ENCODE measurements at regions not wholly inside any gene's neighbourhood (a gene's known extent, or its start where the extent isn't known, plus 50 kb on each side); places are given as distances from the start of the nearest gene placed in this dataset.

- intact Hi-C loops (cut with micrococcal nuclease; ENCODE audit: unreplicated experiment) (no loop called here), in situ Hi-C loops (cut with HindIII; ENCODE audit: extremely low pct_ligation_motif_present, low pct_unique_long_range_greater_than_20kb) (no loop called here)
- no TSS peak for BruUV-seq (replicated peaks)
- Histone ChIP-seq H4K20me1 (ENCODE audit: insufficient read depth, low read length) (no peaks in the 10 kb centered on the region), H2AFZ (ENCODE audit: low read length) (no peak overlapping the region), H3K27me3 (ENCODE audit: control insufficient read depth in 1 of 2, insufficient read depth in 2 of 2, low read length in 2 of 2) (no peaks in the 10 kb centered on the region), H3K4me3 (replicated peaks in 1 of 3; ENCODE audit: insufficient read depth in 1 of 3, low read depth in 2 of 3, low read length in 3 of 3) (no peak overlapping the region), H3K79me2 (ENCODE audit: insufficient read depth, low read length) (no peaks in the 10 kb centered on the region), H3K27ac (ENCODE audit: extremely low read length, insufficient read depth, low read length) (no peak overlapping the region), H3K9ac (ENCODE audit: insufficient read depth, low read depth, low read length) (no peak overlapping the region), H3K4me1 (ENCODE audit: insufficient read depth, low read length) (peaks cover 15% of the 10 kb centered on the region), H3K36me3 (replicated peaks in 1 of 2; ENCODE audit: control insufficient read depth in 1 of 2, insufficient read depth in 2 of 2, low read length in 2 of 2) (no peaks in the 10 kb centered on the region), H3K4me2 (ENCODE audit: low read depth, low read length) (no peak overlapping the region), H3K9me3 (ENCODE audit: low read length) (no peaks in the 10 kb centered on the region)
- ChIA-PET CTCF (ENCODE audit: low intra/inter-chr PET ratio, low total read pairs) (no interaction called here), POLR2A (no interaction called here)
- no peak for TF ChIP-seq ZC3H13 (CRISPR knock-in tag; IDR thresholded peaks at IDR 0.05)
- TF ChIP-seq TEAD3 (CRISPR knock-in tag; optimal IDR thresholded peaks at IDR 0.05; ENCODE audit: borderline replicate concordance) = no peak
- no peak for TF ChIP-seq ZNF317 (CRISPR knock-in tag; IDR thresholded peaks at IDR 0.05)
- no peak for TF ChIP-seq KMT2A (CRISPR knock-in tag; IDR thresholded peaks at IDR 0.05)
- no peak for TF ChIP-seq NRL (CRISPR knock-in tag; IDR thresholded peaks at IDR 0.05; ENCODE audit: borderline replicate concordance)
- TF ChIP-seq ATF7 (IDR thresholded peaks at IDR 0.05) = no peak
- TF ChIP-seq ATF7 (CRISPR knock-in tag; IDR thresholded peaks at IDR 0.05) = no peak
- TF ChIP-seq IKZF1 (IDR thresholded peaks at IDR 0.05) = no peak
- DNase-seq (ENCODE audit: low spot score) = no peak
- whole genome bisulfite sequencing (ENCODE audit: low lambda C conversion rate) = 68% methylated on average over 1 of the region's 1 CpG
- no peak for ATAC-seq
- no peak for FAIRE-seq
These were observed 336.1 kb upstream of the THBS1 start for GRCh38 chr15:39244776-39245175.

- no peak for ATAC-seq
- no peak for TF ChIP-seq ZBTB26 (CRISPR knock-in tag; IDR thresholded peaks at IDR 0.05; ENCODE audit: borderline replicate concordance)
- no peak for TF ChIP-seq CENPBD1 (CRISPR knock-in tag; IDR thresholded peaks at IDR 0.05; ENCODE audit: borderline replicate concordance, low read depth)
- no peak for TF ChIP-seq PBX3 (CRISPR knock-in tag; IDR thresholded peaks at IDR 0.05; ENCODE audit: borderline replicate concordance)
These were observed 334.4 kb upstream of the THBS1 start for GRCh38 chr15:39246523-39246922.

More at GRCh38 chr15:39246523-39246922, 334.4 kb upstream of the THBS1 start:
- WGBS (ENCODE audit: low lambda C conversion rate) = 86% methylated on average over 1 of the region's 1 CpG
- H3K4me3 ChIP-seq (replicated peaks in 1 of 3; ENCODE audit: insufficient read depth in 1 of 3, low read depth in 2 of 3, low read length in 3 of 3) = no peak overlapping the region
- ChIA-PET CTCF (ENCODE audit: low intra/inter-chr PET ratio, low total read pairs) (no interaction called here), POLR2A (no interaction called here)
- no peaks in the 10 kb centered on the region for H4K20me1 ChIP-seq (ENCODE audit: insufficient read depth, low read length)
- no peak overlapping the region for H3K4me2 ChIP-seq (ENCODE audit: low read depth, low read length)
- no peaks in the 10 kb centered on the region for H3K79me2 ChIP-seq (ENCODE audit: insufficient read depth, low read length)
- no peak overlapping the region for H3K27ac ChIP-seq (ENCODE audit: extremely low read length, insufficient read depth, low read length)
- peaks cover 15% of the 10 kb centered on the region for H3K4me1 ChIP-seq (ENCODE audit: insufficient read depth, low read length)
- no peaks in the 10 kb centered on the region for H3K27me3 ChIP-seq (ENCODE audit: control insufficient read depth in 1 of 2, insufficient read depth in 2 of 2, low read length in 2 of 2)
- no TSS peak for BruUV-seq (replicated peaks)
- H3K9me3 ChIP-seq (ENCODE audit: low read length) = no peaks in the 10 kb centered on the region
- in situ Hi-C loops (cut with HindIII; ENCODE audit: extremely low pct_ligation_motif_present, low pct_unique_long_range_greater_than_20kb) (no loop called here), intact Hi-C loops (cut with micrococcal nuclease; ENCODE audit: unreplicated experiment) (no loop called here)
- no peak for DNase-seq (ENCODE audit: low spot score)
- no peak overlapping the region for H3K9ac ChIP-seq (ENCODE audit: insufficient read depth, low read depth, low read length)
- FAIRE-seq = no peak
- H2AFZ ChIP-seq (ENCODE audit: low read length) = no peak overlapping the region
- no peaks in the 10 kb centered on the region for H3K36me3 ChIP-seq (replicated peaks in 1 of 2; ENCODE audit: control insufficient read depth in 1 of 2, insufficient read depth in 2 of 2, low read length in 2 of 2)
